ENCODE measurements at regions not wholly inside any gene's neighbourhood (a gene's known extent, or its start where the extent isn't known, plus 50 kb on each side); places are given as distances from the start of the nearest gene placed in this dataset.

DNA sequence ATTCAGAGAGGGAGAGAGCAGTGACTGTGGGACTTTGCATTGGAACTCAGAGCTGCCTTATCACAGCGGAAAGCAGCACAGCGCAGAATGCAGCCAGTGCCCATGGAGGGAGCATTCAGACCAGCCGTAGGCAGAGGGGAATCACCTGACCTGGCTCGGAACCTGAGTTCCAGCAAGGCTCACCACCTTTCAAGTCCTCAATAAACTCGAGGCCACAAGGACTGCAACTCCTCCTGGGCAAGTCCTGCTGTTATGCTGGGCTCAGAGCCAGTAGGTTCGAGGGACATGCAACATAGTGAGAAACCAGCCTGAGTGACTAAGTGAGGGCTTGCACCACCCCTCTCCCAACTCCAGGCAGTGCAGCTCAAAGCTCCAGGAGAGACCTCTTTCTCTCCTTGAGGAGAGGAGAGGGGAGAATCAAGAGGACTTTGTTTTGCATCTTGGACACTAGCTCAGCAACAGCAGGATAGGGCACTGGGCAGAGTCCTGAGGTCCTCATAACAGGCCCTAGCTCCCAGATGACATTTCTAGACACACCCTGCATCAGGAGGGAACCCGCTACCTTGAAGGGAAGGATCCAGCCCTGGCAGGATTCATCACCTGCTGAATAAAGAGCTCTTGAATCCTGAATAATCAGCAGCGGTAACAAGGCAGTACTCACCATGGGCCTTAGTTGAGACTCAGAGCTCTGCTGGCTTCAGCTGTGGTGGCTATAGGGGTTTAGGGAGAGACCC lies 136.8 kb upstream of the OTOS start:
- TF ChIP-seq, protein P1, sequence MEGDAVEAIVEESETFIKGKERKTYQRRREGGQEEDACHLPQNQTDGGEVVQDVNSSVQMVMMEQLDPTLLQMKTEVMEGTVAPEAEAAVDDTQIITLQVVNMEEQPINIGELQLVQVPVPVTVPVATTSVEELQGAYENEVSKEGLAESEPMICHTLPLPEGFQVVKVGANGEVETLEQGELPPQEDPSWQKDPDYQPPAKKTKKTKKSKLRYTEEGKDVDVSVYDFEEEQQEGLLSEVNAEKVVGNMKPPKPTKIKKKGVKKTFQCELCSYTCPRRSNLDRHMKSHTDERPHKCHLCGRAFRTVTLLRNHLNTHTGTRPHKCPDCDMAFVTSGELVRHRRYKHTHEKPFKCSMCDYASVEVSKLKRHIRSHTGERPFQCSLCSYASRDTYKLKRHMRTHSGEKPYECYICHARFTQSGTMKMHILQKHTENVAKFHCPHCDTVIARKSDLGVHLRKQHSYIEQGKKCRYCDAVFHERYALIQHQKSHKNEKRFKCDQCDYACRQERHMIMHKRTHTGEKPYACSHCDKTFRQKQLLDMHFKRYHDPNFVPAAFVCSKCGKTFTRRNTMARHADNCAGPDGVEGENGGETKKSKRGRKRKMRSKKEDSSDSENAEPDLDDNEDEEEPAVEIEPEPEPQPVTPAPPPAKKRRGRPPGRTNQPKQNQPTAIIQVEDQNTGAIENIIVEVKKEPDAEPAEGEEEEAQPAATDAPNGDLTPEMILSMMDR (IDR thresholded peaks at IDR 0.05; ENCODE audit: low read depth, low read length, missing control alignments), result no peak
- DNase-seq (ENCODE audit: extremely low read depth, low read depth), result no peak
- H3K4me3 ChIP-seq (replicated peaks; ENCODE audit: low read depth, low read length), result no peak overlapping the region

DNA sequence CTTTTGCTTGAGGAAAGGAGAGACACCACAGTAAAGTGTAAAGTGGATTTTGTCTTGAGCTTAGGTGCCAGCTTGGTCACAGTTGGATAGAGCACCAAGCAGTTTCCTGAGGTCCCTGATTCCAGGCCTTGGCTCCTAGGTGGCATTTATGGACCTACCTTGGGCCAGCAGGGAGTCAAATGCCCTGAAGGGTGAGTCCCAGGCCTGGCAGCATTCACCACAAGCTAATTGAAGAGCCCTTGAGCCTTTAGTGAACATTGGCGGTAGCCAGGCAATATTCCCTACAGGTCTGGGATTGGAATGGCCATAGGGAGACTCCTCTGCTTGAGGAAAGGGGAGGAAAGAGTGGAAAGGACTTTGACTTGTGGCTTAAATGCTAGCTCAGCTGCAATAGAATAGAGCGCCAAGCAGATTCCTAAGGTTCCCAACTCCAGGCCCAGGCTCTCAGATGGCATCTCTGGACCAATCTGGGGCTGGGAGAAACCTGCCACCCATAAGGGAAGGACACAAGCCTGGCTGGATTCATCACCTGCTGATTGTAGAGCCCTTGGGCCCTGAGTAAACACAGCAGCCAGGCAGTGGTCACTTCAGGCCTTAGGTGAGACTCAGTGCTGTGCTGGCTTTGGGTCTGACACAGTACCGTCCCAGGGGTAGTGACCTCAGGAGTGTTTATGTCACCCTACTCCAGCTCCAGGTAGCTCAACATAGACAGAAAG lies 137.5 kb upstream of the OTOS start:
- DNase-seq (ENCODE audit: extremely low read depth, low read depth), result no peak
- H3K4me3 ChIP-seq (replicated peaks; ENCODE audit: low read depth, low read length), result no peak overlapping the region
- TF ChIP-seq, protein P1 (IDR thresholded peaks at IDR 0.05; ENCODE audit: low read depth, low read length, missing control alignments), result no peak

- DNase-seq (ENCODE audit: extremely low read depth, low read depth), result no peak
- H3K4me3 ChIP-seq (replicated peaks; ENCODE audit: low read depth, low read length), result no peak overlapping the region
- TF ChIP-seq, protein P1 (IDR thresholded peaks at IDR 0.05; ENCODE audit: low read depth, low read length, missing control alignments), result no peak
Measured at GRCh38 chr2:240278661-240279060, 138.2 kb upstream of the OTOS start.

GRCh38 chr2:240280621-240281020 lies 140.2 kb upstream of the OTOS start:
- no peak for DNase-seq (ENCODE audit: extremely low read depth, low read depth)
- no peak overlapping the region for H3K4me3 ChIP-seq (replicated peaks; ENCODE audit: low read depth, low read length)
- TF ChIP-seq, protein P1 (IDR thresholded peaks at IDR 0.05; ENCODE audit: low read depth, low read length, missing control alignments), result no peak

- TF ChIP-seq, protein P1 (IDR thresholded peaks at IDR 0.05; ENCODE audit: low read depth, low read length, missing control alignments), result no peak
- no peak overlapping the region for H3K4me3 ChIP-seq (replicated peaks; ENCODE audit: low read depth, low read length)
- no peak for DNase-seq (ENCODE audit: extremely low read depth, low read depth)
Measured at GRCh38 chr2:240284503-240285259, 144.2 kb upstream of the OTOS start.

- TF ChIP-seq, protein P1 (IDR thresholded peaks at IDR 0.05; ENCODE audit: low read depth, low read length, missing control alignments), result no peak
- no peak overlapping the region for H3K4me3 ChIP-seq (replicated peaks; ENCODE audit: low read depth, low read length)
- no peak for DNase-seq (ENCODE audit: extremely low read depth, low read depth)
Measured at GRCh38 chr2:240285725-240286124, 145.3 kb upstream of the OTOS start.
